CD14-positive monocyte (primary cell): ENCODE measurements at regions not wholly inside any gene's neighbourhood (a gene's known extent, or its start where the extent isn't known, plus 50 kb on each side); places are given as distances from the start of the nearest gene placed in this dataset.
"Not testable (repeated sequence)": the region's sequence is repeated elsewhere in the genome, so short reads cannot be mapped to it uniquely, and the experiment has no call there.

Source experiments
- DNase-seq, 3 donors: peaks; one replicate each; pipeline ENCODE4 v3.0.0-alpha.2; 2011 to 2022
- H2AFZ ChIP-seq: 2 replicates; pipeline ENCODE4 v1.6.0; 2012; ENCODE audit warnings: mild to moderate bottlenecking, low read depth, low read length, inconsistent platforms; ENCODE audit not compliant: insufficient read depth, poor library complexity, severe bottlenecking
- H3K27ac ChIP-seq, 2 donors: 1 replicate in 1 of 2; 2 replicates in 1 of 2; pipeline ENCODE4 v1.5.1; 2012 to 2013; ENCODE audit warnings: low read length in 2 of 2, control low read depth in 1 of 2, inconsistent platforms in 1 of 2, low read depth in 1 of 2, mild to moderate bottlenecking in 1 of 2
- H3K27me3 ChIP-seq, 2 donors: one replicate each; pipeline versions ENCODE4 v1.6.0 to v1.6.1; 2011 to 2013; ENCODE audit warnings: low read length in 2 of 2; ENCODE audit not compliant: control insufficient read depth in 2 of 2, insufficient read depth in 2 of 2
- H3K36me3 ChIP-seq, 2 donors: replicated peaks in 1 of 2; 1 replicate in 1 of 2; 2 replicates in 1 of 2; pipeline versions ENCODE4 v1.5.1 to v1.6.1; 2012 to 2013; ENCODE audit warnings: low read length in 2 of 2, control low read depth in 1 of 2, inconsistent platforms in 1 of 2, mild to moderate bottlenecking in 1 of 2; ENCODE audit not compliant: insufficient read depth in 2 of 2, control insufficient read depth in 1 of 2
- H3K4me1 ChIP-seq, 2 donors: 1 replicate in 1 of 2; 2 replicates in 1 of 2; pipeline versions ENCODE4 v1.5.1 to v1.6.1; 2012 to 2013; ENCODE audit warnings: low read length in 2 of 2, control low read depth in 1 of 2, inconsistent platforms in 1 of 2, mild to moderate bottlenecking in 1 of 2, moderate library complexity in 1 of 2; ENCODE audit not compliant: insufficient read depth in 2 of 2, control insufficient read depth in 1 of 2
- H3K4me2 ChIP-seq: replicated peaks from 2 replicates; pipeline ENCODE3; 2012; ENCODE audit warnings: low read length, moderate library complexity, mild to moderate bottlenecking; ENCODE audit not compliant: poor library complexity, severe bottlenecking; ENCODE audit errors: extremely low read depth
- H3K4me3 ChIP-seq, 3 experiments: fragments of 200-600 bp in 1 of 3; sonication (generic) in 1 of 3; replicated peaks in 1 of 3; 1 replicate in 2 of 3; 2 replicates in 1 of 3; pipeline ENCODE4 v1.5.1; 2011 to 2013; ENCODE audit warnings: low read length in 3 of 3, mild to moderate bottlenecking in 3 of 3, control low read depth in 2 of 3, low read depth in 2 of 3, inconsistent platforms in 1 of 3, moderate library complexity in 1 of 3
- H3K79me2 ChIP-seq: 2 replicates; pipeline ENCODE4 v1.6.0; 2012; ENCODE audit warnings: mild to moderate bottlenecking, control low read depth, inconsistent platforms, low read length, moderate library complexity; ENCODE audit not compliant: insufficient read depth
- H3K9ac ChIP-seq: 2 replicates; pipeline ENCODE4 v1.6.0; 2017; ENCODE audit warnings: low read length, mild to moderate bottlenecking; ENCODE audit not compliant: insufficient read depth, poor library complexity, severe bottlenecking
- H3K9me3 ChIP-seq, 2 donors: replicated peaks in 1 of 2; 1 replicate in 1 of 2; 2 replicates in 1 of 2; pipeline versions ENCODE4 v1.5.1 to v1.6.1; 2012 to 2013; ENCODE audit warnings: low read length in 2 of 2, control low read depth in 1 of 2; ENCODE audit not compliant: control insufficient read depth in 1 of 2, insufficient read depth in 1 of 2
- H4K20me1 ChIP-seq: 2 replicates; pipeline ENCODE4 v1.6.0; 2012; ENCODE audit warnings: mild to moderate bottlenecking, low read length, control low read depth, moderate library complexity; ENCODE audit not compliant: insufficient read depth
- H3K27ac Mint-ChIP-seq, 7 donors: one replicate each; pipeline ENCODE4 v1.8.0; 2020; ENCODE audit warnings: mild to moderate bottlenecking in 7 of 7, mixed read lengths in 7 of 7, moderate library complexity in 6 of 7, inconsistent platforms in 2 of 7
- H3K27me3 Mint-ChIP-seq, 3 donors: one replicate each; pipeline ENCODE4 v1.8.0; 2021 to 2022; ENCODE audit warnings: low read depth in 3 of 3, mild to moderate bottlenecking in 3 of 3, mixed read lengths in 3 of 3, moderate library complexity in 3 of 3, inconsistent platforms in 1 of 3
- H3K36me3 Mint-ChIP-seq, 2 donors: one replicate each; pipeline ENCODE4 v1.8.0; 2020; ENCODE audit warnings: mixed read lengths in 2 of 2, inconsistent platforms in 1 of 2, mild to moderate bottlenecking in 1 of 2
- H3K4me1 Mint-ChIP-seq: one replicate; pipeline ENCODE4 v1.8.0; 2020; ENCODE audit warnings: mild to moderate bottlenecking, mixed read lengths
- H3K4me3 Mint-ChIP-seq, 2 donors: one replicate each; pipeline ENCODE4 v1.8.0; 2020; ENCODE audit warnings: mild to moderate bottlenecking in 2 of 2, mixed read lengths in 2 of 2, moderate library complexity in 1 of 2
- H3K9me3 Mint-ChIP-seq, 7 donors: one replicate each; pipeline ENCODE4 v1.8.0; 2020 to 2022; ENCODE audit warnings: mixed read lengths in 7 of 7, mild to moderate bottlenecking in 6 of 7, moderate library complexity in 6 of 7, inconsistent platforms in 2 of 7
- WGBS: methylation state at CpG from one replicate; pipeline ENCODE4 v1.1.5; 2013; ENCODE audit warnings: missing lambda C conversion rate; ENCODE audit not compliant: insufficient coverage; 5-methylcytosine and 5-hydroxymethylcytosine counted together
- intact Hi-C, 2 donors: fragments of 100-400 bp; cut with micrococcal nuclease; formaldehyde crosslinking; loops; one replicate each; pipeline versions ENCODE4 v1.15.0 to v1.15.1; 2023
- TF ChIP-seq, protein P1 (sequence below): fragments of 200-600 bp; IDR thresholded peaks from one replicate; pipeline ENCODE4 v1.8.0; 2022; ENCODE audit warnings: antibody characterized with exemption, mild to moderate bottlenecking

DNA sequence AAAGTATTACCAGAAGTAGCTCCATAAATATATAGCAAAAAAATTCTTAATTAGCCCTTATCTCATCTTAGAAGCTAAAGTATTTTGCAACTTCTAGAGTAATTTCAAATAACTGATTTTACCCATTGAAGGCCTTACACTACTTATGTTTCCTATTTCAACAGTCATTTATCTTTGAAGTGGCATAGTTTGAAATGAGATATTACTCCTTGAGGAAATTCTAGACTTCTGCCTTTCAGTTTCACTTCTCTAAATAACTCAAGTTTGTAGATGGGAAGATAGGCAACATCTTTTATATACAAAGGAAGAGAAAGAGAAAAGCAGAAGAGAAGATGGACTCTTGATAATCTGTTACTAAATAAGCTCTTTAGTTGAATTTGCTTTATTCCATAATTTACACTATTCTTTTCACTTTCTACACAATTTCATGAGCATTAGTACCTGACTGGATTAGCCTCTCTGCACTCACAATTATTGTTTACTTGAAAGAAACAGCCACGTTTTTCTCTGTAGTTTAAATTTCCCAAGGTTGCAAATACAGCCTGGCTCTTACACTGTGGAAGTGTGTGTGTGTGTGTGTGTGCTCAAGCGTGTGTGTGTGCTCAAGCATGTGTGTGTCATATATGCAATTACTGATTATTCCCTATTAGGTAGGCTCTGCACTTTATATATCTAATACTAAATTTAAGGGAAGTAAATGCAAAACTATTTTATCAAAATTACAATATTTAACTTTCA lies 60.6 kb upstream of the EMB start:
- Mint-ChIP-seq H3K4me1 (peaks cover 14% of the 10 kb centered on the region), H3K27me3 (peaks cover 3 to 7% (median 6%) of the 10 kb centered on the region in 3 donors), H3K9me3 (peaks cover 20 to 29% (median 28%) of the 10 kb centered on the region in 7 donors), H3K27ac (peak overlapping the region; percentile 56 to 88 (median 80)), H3K36me3 (peaks cover 14 to 18% of the 10 kb centered on the region in 2 donors), H3K4me3 (peak overlapping the region in 1 of 2 donors; percentile 71)
- H3K4me3 ChIP-seq: peak overlapping the region in 1 of 3 experiments; percentile 49
- H3K9ac ChIP-seq: no peak overlapping the region
- TF ChIP-seq, protein P1, sequence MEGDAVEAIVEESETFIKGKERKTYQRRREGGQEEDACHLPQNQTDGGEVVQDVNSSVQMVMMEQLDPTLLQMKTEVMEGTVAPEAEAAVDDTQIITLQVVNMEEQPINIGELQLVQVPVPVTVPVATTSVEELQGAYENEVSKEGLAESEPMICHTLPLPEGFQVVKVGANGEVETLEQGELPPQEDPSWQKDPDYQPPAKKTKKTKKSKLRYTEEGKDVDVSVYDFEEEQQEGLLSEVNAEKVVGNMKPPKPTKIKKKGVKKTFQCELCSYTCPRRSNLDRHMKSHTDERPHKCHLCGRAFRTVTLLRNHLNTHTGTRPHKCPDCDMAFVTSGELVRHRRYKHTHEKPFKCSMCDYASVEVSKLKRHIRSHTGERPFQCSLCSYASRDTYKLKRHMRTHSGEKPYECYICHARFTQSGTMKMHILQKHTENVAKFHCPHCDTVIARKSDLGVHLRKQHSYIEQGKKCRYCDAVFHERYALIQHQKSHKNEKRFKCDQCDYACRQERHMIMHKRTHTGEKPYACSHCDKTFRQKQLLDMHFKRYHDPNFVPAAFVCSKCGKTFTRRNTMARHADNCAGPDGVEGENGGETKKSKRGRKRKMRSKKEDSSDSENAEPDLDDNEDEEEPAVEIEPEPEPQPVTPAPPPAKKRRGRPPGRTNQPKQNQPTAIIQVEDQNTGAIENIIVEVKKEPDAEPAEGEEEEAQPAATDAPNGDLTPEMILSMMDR: no peak
- no peak overlapping the region for H2AFZ ChIP-seq
- no CpG with 5 or more reads among the region's 2 CpGs for WGBS
- peak overlapping the region in 1 of 2 donors; percentile 52 for H3K27ac ChIP-seq
- intact Hi-C loops: no loop called here
- H3K4me2 ChIP-seq: peak overlapping the region; percentile 68
- H3K36me3 ChIP-seq: no peaks in the 10 kb centered on the region
- DNase-seq: peak; percentile 70 to 88 (median 82)
- H3K9me3 ChIP-seq: no peaks in the 10 kb centered on the region
- peaks cover 14 to 26% of the 10 kb centered on the region in 2 donors for H3K4me1 ChIP-seq
- no peaks in the 10 kb centered on the region for H4K20me1 ChIP-seq
- no peaks in the 10 kb centered on the region for H3K79me2 ChIP-seq
- no peaks in the 10 kb centered on the region for H3K27me3 ChIP-seq

DNA sequence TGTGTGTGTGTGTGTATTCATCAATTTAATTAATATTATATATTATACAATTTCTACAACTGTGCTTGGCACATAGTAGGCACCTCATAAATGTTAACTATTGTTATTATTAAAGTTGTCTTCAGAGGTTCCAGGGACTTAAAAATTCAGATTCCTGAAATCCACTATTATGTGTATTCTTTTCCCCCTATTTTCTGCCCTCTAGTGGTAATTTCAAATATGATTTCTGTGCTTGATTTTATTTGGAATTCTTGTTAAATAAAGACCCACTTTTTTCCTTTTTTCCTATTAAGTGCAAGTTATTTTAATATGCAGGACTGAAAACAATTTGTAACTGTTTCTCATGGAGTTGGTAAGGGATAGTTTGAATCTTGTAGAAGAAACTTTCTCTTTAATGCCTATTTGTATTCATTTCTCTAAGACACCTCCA lies 72.0 kb upstream of the EMB start:
- not testable (repeated sequence) for H3K9ac ChIP-seq, H3K4me2 ChIP-seq, DNase-seq, H3K27ac Mint-ChIP-seq, H2AFZ ChIP-seq, H4K20me1 ChIP-seq, H3K9me3 ChIP-seq, H3K79me2 ChIP-seq, H3K27me3 Mint-ChIP-seq, H3K4me3 Mint-ChIP-seq, H3K36me3 Mint-ChIP-seq, H3K4me3 ChIP-seq, H3K27me3 ChIP-seq, H3K27ac ChIP-seq, H3K36me3 ChIP-seq
- Mint-ChIP-seq H3K4me1 (peaks cover 26% of the 10 kb centered on the region), H3K9me3 (peaks cover 0 to 11% (median 6%) of the 10 kb centered on the region in 7 donors)
- TF ChIP-seq, protein P1: peak; percentile 76
- intact Hi-C loops: loop anchor here in 1 of 2 donors (10.0 kb wide), 1 partner anchor 68 kb away; the partner anchor contains the start of gene EMB
- H3K4me1 ChIP-seq: peaks cover 6 to 22% of the 10 kb centered on the region in 2 donors

DNA sequence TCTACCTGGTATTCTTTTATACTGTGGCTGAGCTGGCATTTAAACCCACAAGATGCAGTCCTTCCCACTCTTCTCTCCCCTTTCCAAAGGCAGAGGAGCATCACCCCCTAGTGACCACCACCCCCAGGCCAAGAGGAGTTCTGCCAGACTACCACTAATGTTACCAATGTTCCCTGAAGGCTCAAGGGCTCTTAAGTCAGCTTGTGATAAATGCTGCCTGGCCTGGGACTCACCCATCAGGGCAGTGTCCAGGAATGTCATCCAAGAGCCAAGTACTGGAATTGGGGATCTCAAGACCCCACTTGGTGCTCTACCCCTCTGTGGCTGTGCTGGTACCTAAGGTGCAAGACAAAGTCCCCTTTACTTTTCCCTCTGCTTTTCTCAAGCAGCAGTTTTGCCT lies 80.0 kb upstream of the EMB start:
- peak overlapping the region in 1 of 7 donors; percentile 72 for H3K27ac Mint-ChIP-seq
- not testable (repeated sequence) for H3K4me1 Mint-ChIP-seq, H4K20me1 ChIP-seq

More for the DNA sequence above, 80.0 kb upstream of the EMB start:
- H3K27me3 ChIP-seq, intact Hi-C loops, H3K4me2 ChIP-seq, H3K9ac ChIP-seq, H3K27me3 Mint-ChIP-seq, H3K36me3 Mint-ChIP-seq, H3K4me3 ChIP-seq, H2AFZ ChIP-seq, H3K27ac ChIP-seq, H3K79me2 ChIP-seq, H3K4me1 ChIP-seq, DNase-seq, H3K9me3 ChIP-seq, H3K36me3 ChIP-seq: not testable (repeated sequence)
- H3K9me3 Mint-ChIP-seq: peaks cover under 1 to 13% (median 7%) of the 10 kb centered on the region in 7 donors
- peak overlapping the region in 1 of 2 donors; percentile 7 for H3K4me3 Mint-ChIP-seq
